Esophagus squamous epithelium (tissue), 5 donors: ENCODE measurements at regions not wholly inside any gene's neighbourhood (a gene's known extent, or its start where the extent isn't known, plus 50 kb on each side); places are given as distances from the start of the nearest gene placed in this dataset.

ENCODE experiments used
- DNase-seq: peaks from one replicate; lab custom pipeline; 2025; lab: John Stamatoyannopoulos, UW
- H3K27ac ChIP-seq, 4 donors: fragments of 200-600 bp; sonication (generic); one replicate each; pipeline ENCODE4 v1.5.1; 2016 to 2019; ENCODE audit warnings: mild to moderate bottlenecking in 1 of 4
- H3K27me3 ChIP-seq, 4 donors: fragments of 200-600 bp; sonication (generic); 1 replicate in 3 of 4; 2 replicates in 1 of 4; pipeline versions ENCODE4 v1.5.1 to v1.6.0; 2017 to 2021; ENCODE audit warnings: antibody characterized with exemption in 1 of 4
- H3K36me3 ChIP-seq, 3 donors: fragments of 200-600 bp; sonication (generic); one replicate each; pipeline ENCODE4 v1.5.1; 2016 to 2019
- H3K4me1 ChIP-seq, 3 donors: fragments of 200-600 bp; sonication (generic); one replicate each; pipeline ENCODE4 v1.5.1; 2017 to 2019
- H3K4me3 ChIP-seq, 4 donors: fragments of 200-600 bp; sonication (generic); 1 replicate in 3 of 4; 2 replicates in 1 of 4; pipeline ENCODE4 v1.5.1; 2016 to 2019; ENCODE audit warnings: mild to moderate bottlenecking in 2 of 4, moderate library complexity in 1 of 4
- H3K9me3 ChIP-seq, 3 donors: fragments of 200-600 bp; sonication (generic); one replicate each; pipeline ENCODE4 v1.5.1; 2016 to 2019
- POLR2A ChIP-seq, 4 donors: fragments of 450-650 bp; IDR thresholded peaks; one replicate each; pipeline ENCODE4 v1.6.1; 2017; ENCODE audit warnings: antibody characterized with exemption in 4 of 4, mild to moderate bottlenecking in 4 of 4, moderate library complexity in 3 of 4
- WGBS, 2 donors: methylation state at CpG; one replicate each; pipeline ENCODE4 v1.1.5; 2018; 5-methylcytosine and 5-hydroxymethylcytosine counted together
- intact Hi-C: fragments of 100-400 bp; cut with DNase I; formaldehyde crosslinking; loops from one replicate; pipeline ENCODE4 v1.15.0; 2022
- TF ChIP-seq, protein P1 (sequence below), 6 experiments: fragments of 450-650 bp in 4 of 6; fragments of 200-600 bp in 2 of 6; sonication (generic) in 2 of 6; IDR thresholded peaks; one replicate each; pipeline ENCODE4 v1.5.1; 2016 to 2019; ENCODE audit warnings: antibody characterized with exemption in 6 of 6, mild to moderate bottlenecking in 4 of 6, moderate library complexity in 4 of 6
- donor health status: DM: yes; HTN: yes; CAD: no.

DNA sequence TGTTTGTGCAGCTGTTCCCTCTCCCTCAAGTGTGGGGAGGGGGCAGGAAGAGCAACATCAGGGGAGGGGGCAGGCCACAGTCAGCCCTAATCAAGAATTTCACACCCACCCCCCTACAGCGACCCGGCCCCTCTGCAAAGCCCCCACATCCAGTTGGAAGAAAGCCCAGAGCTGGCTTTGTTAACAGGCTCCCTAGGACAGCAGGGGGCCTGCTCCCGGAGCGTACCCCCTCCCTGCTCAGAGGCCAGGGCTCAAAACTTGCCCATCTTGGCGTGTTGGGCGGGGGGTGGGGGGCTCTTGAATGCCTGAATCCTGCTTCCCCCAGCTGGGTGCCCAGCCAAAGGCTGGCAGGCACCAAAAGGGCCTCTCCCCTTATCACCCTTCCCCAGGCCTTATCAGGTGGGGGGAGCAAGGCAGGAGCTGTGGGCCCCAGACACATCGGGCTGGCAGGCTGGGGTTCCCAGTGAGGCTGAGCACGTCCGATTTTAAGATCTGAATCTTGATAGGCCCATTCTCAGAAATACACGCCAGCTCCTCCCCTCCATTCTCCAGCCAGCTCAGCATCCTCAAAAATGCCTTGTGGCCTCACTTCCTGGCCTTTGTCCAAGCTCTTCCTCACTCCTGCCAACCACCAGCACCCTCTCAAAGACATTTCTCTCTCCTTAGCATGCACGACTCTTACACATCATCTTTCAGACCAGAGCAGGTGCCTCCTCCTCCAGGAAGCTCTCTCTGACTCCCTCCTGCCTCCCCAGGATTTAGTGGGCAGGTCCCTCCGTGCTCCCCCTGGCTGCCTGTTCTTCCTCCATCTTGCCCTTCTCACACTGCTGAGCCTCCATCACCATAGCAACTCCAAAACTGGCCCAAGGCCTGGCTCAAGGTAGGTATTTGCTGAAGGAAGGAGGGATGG is 384.8 kb downstream of the MN1 start:
- Histone ChIP-seq H3K4me1 (peaks cover 8 to 29% (median 12%) of the 10 kb centered on the region in 3 donors), H3K27me3 (peaks cover 0 to 42% (median 0%) of the 10 kb centered on the region in 4 donors), H3K4me3 (no peak overlapping the region), H3K9me3 (peaks cover 0 to 6% (median 0%) of the 10 kb centered on the region in 3 donors), H3K36me3 (no peaks in the 10 kb centered on the region), H3K27ac (no peak overlapping the region)
- DNase-seq, result no peak
- whole genome bisulfite sequencing, 2 donors, result 15 to 17% methylated on average over 5 to 8 of the region's 12 CpGs
- no peak for TF ChIP-seq POLR2A (IDR thresholded peaks at IDR 0.05)
- TF ChIP-seq, protein P1, sequence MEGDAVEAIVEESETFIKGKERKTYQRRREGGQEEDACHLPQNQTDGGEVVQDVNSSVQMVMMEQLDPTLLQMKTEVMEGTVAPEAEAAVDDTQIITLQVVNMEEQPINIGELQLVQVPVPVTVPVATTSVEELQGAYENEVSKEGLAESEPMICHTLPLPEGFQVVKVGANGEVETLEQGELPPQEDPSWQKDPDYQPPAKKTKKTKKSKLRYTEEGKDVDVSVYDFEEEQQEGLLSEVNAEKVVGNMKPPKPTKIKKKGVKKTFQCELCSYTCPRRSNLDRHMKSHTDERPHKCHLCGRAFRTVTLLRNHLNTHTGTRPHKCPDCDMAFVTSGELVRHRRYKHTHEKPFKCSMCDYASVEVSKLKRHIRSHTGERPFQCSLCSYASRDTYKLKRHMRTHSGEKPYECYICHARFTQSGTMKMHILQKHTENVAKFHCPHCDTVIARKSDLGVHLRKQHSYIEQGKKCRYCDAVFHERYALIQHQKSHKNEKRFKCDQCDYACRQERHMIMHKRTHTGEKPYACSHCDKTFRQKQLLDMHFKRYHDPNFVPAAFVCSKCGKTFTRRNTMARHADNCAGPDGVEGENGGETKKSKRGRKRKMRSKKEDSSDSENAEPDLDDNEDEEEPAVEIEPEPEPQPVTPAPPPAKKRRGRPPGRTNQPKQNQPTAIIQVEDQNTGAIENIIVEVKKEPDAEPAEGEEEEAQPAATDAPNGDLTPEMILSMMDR (IDR thresholded peaks at IDR 0.05), result no peak
- intact Hi-C loops, result no loop called here

DNA sequence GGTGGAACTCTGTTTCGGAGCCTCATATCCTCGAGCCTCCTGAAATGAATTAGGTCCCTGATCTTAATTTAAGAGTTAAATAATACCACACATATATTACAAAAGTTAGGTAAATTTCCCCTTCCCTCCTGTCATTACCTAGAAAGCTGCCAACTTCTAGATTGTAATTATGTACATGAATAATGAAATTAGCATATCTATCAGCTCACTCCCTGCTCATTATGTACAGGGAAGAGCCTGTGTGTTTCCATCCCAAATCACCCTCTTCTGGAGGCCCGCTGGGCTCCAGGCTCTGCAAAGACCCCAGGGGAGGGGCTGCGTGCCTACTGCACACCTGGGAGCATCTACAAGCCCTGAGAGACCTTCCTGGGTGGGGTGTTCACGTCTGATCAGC is 384.1 kb downstream of the MN1 start:
- WGBS, 2 donors, result 43 to 56% methylated on average over 3 to 4 of the region's 5 CpGs
- TF ChIP-seq, protein P1 (IDR thresholded peaks at IDR 0.05), result no peak
- no peak for TF ChIP-seq POLR2A (IDR thresholded peaks at IDR 0.05)
- Histone ChIP-seq H3K27me3 (peaks cover 0 to 38% (median 0%) of the 10 kb centered on the region in 4 donors), H3K4me1 (peaks cover 8 to 29% (median 12%) of the 10 kb centered on the region in 3 donors), H3K4me3 (no peak overlapping the region), H3K27ac (no peak overlapping the region), H3K9me3 (peaks cover 0 to 11% (median 0%) of the 10 kb centered on the region in 3 donors), H3K36me3 (no peaks in the 10 kb centered on the region)
- DNase-seq, result no peak
- intact Hi-C loops, result no loop called here

DNA sequence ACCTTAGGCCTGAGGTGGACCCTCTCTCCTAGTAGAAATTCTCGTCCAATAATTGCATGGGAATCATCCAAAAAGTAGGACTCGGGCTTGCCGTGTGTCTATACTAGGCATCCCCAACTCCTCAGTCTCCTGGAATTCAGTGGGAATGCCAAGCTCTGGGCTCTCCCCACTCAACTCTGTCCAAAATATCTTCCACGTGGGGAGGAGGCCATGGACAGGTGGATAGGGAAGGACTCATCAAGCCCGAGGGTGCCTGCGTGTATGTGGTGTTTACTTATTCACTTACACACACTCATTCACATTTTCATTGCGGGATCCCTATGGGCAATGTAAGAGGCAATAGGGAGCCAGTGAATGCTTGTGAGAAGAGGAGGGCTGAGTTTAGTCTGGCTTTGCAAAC is 383.3 kb downstream of the MN1 start:
- Histone ChIP-seq H3K4me3 (no peak overlapping the region), H3K36me3 (no peaks in the 10 kb centered on the region), H3K27ac (no peak overlapping the region), H3K4me1 (peaks cover 8 to 35% (median 12%) of the 10 kb centered on the region in 3 donors), H3K9me3 (peaks cover 0 to 11% (median 0%) of the 10 kb centered on the region in 3 donors), H3K27me3 (peaks cover 0 to 30% (median 0%) of the 10 kb centered on the region in 4 donors)
- intact Hi-C loops, result no loop called here
- DNase-seq, result no peak
- 43 to 68% methylated on average over 7 of the region's 7 CpGs for WGBS, 2 donors
- TF ChIP-seq, protein P1 (IDR thresholded peaks at IDR 0.05), result no peak
- TF ChIP-seq POLR2A (IDR thresholded peaks at IDR 0.05), result no peak

DNA sequence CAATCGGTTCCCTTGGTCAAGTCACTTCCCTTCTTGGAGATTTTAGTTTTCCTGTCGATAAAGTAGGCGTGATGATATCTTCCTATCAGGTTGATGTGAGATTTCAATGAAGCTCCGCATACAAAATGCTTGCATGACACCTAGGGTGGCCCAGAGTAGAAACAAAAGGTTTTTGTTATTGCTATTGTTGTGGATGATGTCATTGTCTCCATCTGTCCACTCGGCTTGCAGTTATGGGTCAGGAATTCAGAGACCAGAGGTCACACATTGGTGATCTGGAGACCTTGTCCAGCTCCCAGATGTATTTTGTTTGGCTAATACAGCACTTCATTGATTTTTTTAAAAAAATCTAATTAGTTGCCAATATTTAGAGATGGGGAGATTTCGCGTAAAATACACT is 382.1 kb downstream of the MN1 start:
- intact Hi-C loops, result no loop called here
- TF ChIP-seq, protein P1 (IDR thresholded peaks at IDR 0.05), result no peak
- TF ChIP-seq POLR2A (IDR thresholded peaks at IDR 0.05), result no peak
- H3K36me3 ChIP-seq, result no peaks in the 10 kb centered on the region
- no peak overlapping the region for H3K4me3 ChIP-seq
- peaks cover 0 to 11% (median 0%) of the 10 kb centered on the region in 3 donors for H3K9me3 ChIP-seq
- H3K27me3 ChIP-seq, result peaks cover 0 to 19% (median 0%) of the 10 kb centered on the region in 4 donors
- no peak overlapping the region for H3K27ac ChIP-seq
- no peak for DNase-seq
- peaks cover 8 to 35% (median 12%) of the 10 kb centered on the region in 3 donors for H3K4me1 ChIP-seq
- 73 to 80% methylated on average over 7 of the region's 7 CpGs for WGBS, 2 donors

DNA sequence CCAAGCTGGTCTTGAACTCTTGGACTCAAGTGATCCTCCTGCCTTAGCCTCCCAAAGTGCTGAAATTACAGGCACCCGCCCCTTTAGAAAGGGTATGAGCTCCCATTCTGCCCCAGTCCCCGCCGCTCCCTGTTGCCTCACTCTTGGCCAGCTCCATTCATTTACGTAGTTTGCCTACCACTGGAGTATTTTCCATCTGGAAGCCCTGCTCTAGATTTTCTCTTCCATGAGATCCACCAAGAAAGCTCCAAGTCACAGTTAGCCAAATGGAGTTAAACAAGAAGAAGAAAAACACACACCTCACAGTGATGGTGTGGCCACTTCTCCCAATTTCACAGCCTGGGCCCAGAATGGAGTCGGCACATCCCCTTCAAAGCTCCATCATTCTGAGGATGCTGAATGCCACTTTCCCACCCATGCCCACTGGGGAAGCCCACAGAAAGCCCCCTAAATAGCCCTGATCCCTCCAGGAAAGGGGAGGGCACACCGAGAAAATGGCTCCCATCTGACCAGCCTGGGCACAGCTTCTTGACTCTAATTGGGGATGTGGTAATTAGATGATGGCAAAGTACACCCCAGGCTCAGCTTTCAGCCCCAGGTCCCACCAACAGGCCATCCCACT is 381.2 kb downstream of the MN1 start:
- 45 to 67% methylated on average over 6 of the region's 6 CpGs for WGBS, 2 donors

More for the DNA sequence above, 381.2 kb downstream of the MN1 start:
- intact Hi-C loops, result no loop called here
- no peaks in the 10 kb centered on the region for H3K36me3 ChIP-seq
- TF ChIP-seq, protein P1 (IDR thresholded peaks at IDR 0.05), result no peak
- TF ChIP-seq POLR2A (IDR thresholded peaks at IDR 0.05), result no peak
- no peak overlapping the region for H3K4me3 ChIP-seq
- H3K9me3 ChIP-seq, result peaks cover 0 to 11% (median 0%) of the 10 kb centered on the region in 3 donors
- DNase-seq, result no peak
- H3K4me1 ChIP-seq, result peaks cover 8 to 35% (median 12%) of the 10 kb centered on the region in 3 donors
- peak overlapping the region; percentile 37 to 79 (median 76) for H3K27ac ChIP-seq
- H3K27me3 ChIP-seq, result peaks cover 0 to 13% (median 0%) of the 10 kb centered on the region in 4 donors
